ENCODE measurements at regions not wholly inside any gene's neighbourhood (a gene's known extent, or its start where the extent isn't known, plus 50 kb on each side); places are given as distances from the start of the nearest gene placed in this dataset.

GRCh38 chr16:79823639-79824038 lies 223.1 kb upstream of the MAF start:
- ATAC-seq = no peak
- H3K36me3 ChIP-seq (ENCODE audit: insufficient read depth in 1 of 2, low read depth in 1 of 2) = no peaks in the 10 kb centered on the region
- H3K4me3 ChIP-seq = no peak overlapping the region
- DNase-seq = no peak
- 24 to 33% (median 28%) methylated on average over 2 of the region's 2 CpGs for WGBS, 3 donors
- peaks cover 0 to 9% (median 0%) of the 10 kb centered on the region in 3 donors for H3K27me3 ChIP-seq (ENCODE audit: insufficient read depth in 3 of 3, low read length in 2 of 3)
- intact Hi-C loops (cut with DNase I) = no loop called here
- TF ChIP-seq CTCF (IDR thresholded peaks at IDR 0.05) = no peak
- peaks cover 4% of the 10 kb centered on the region for H3K9me3 ChIP-seq
- no peak overlapping the region for H3K27ac ChIP-seq
- no peaks in the 10 kb centered on the region for H3K4me1 ChIP-seq

- no peak for TF ChIP-seq CTCF (IDR thresholded peaks at IDR 0.05)
- Histone ChIP-seq H3K4me3 (no peak overlapping the region), H3K4me1 (no peaks in the 10 kb centered on the region), H3K27me3 (ENCODE audit: insufficient read depth in 3 of 3, low read length in 2 of 3) (peaks cover 0 to 9% (median 0%) of the 10 kb centered on the region in 3 donors), H3K27ac (no peak overlapping the region), H3K36me3 (ENCODE audit: insufficient read depth in 1 of 2, low read depth in 1 of 2) (no peaks in the 10 kb centered on the region), H3K9me3 (peaks cover 4% of the 10 kb centered on the region)
- ATAC-seq (no peak), DNase-seq (no peak)
- intact Hi-C loops (cut with DNase I) = no loop called here
- 92 to 95% (median 92%) methylated on average over 3 of the region's 3 CpGs for WGBS, 3 donors
Measured at GRCh38 chr16:79821911-79822310, 221.4 kb upstream of the MAF start.

- no peaks in the 10 kb centered on the region for H3K36me3 ChIP-seq (ENCODE audit: insufficient read depth in 1 of 2, low read depth in 1 of 2)
- H3K4me3 ChIP-seq = no peak overlapping the region
- H3K27me3 ChIP-seq (ENCODE audit: insufficient read depth in 3 of 3, low read length in 2 of 3) = no peaks in the 10 kb centered on the region
- no peak overlapping the region for H3K27ac ChIP-seq
- no peak for TF ChIP-seq CTCF (IDR thresholded peaks at IDR 0.05)
- H3K9me3 ChIP-seq = no peaks in the 10 kb centered on the region
- 39 to 50% (median 40%) methylated on average over 4 of the region's 4 CpGs for WGBS, 3 donors
- no peaks in the 10 kb centered on the region for H3K4me1 ChIP-seq
- no peak for ATAC-seq
- intact Hi-C loops (cut with DNase I) = no loop called here
- DNase-seq = no peak
Measured at GRCh38 chr16:79816081-79816497, 215.6 kb upstream of the MAF start.

- Histone ChIP-seq H3K4me1 (no peaks in the 10 kb centered on the region), H3K4me3 (no peak overlapping the region), H3K9me3 (no peaks in the 10 kb centered on the region), H3K27me3 (ENCODE audit: insufficient read depth in 3 of 3, low read length in 2 of 3) (no peaks in the 10 kb centered on the region), H3K36me3 (ENCODE audit: insufficient read depth in 1 of 2, low read depth in 1 of 2) (no peaks in the 10 kb centered on the region), H3K27ac (no peak overlapping the region)
- no peak for TF ChIP-seq CTCF (IDR thresholded peaks at IDR 0.05)
- ATAC-seq = no peak
- WGBS, 3 donors = 72 to 80% (median 73%) methylated on average over 2 of the region's 2 CpGs
- DNase-seq = no peak
- intact Hi-C loops (cut with DNase I) = no loop called here
Measured at GRCh38 chr16:79815049-79815448, 214.5 kb upstream of the MAF start.

- no peaks in the 10 kb centered on the region for H3K4me1 ChIP-seq
- 78 to 91% (median 85%) methylated on average over 2 of the region's 2 CpGs for WGBS, 3 donors
- no peak for DNase-seq
- no peaks in the 10 kb centered on the region for H3K9me3 ChIP-seq
- intact Hi-C loops (cut with DNase I) = no loop called here
- no peaks in the 10 kb centered on the region for H3K36me3 ChIP-seq (ENCODE audit: insufficient read depth in 1 of 2, low read depth in 1 of 2)
- ATAC-seq = no peak
- H3K27ac ChIP-seq = no peak overlapping the region
- no peaks in the 10 kb centered on the region for H3K27me3 ChIP-seq (ENCODE audit: insufficient read depth in 3 of 3, low read length in 2 of 3)
- H3K4me3 ChIP-seq = no peak overlapping the region
- no peak for TF ChIP-seq CTCF (IDR thresholded peaks at IDR 0.05)
Measured at GRCh38 chr16:79814124-79814523, 213.6 kb upstream of the MAF start.
